Uterus (tissue), 3 donors: ENCODE measurements at regions not wholly inside any gene's neighbourhood (a gene's known extent, or its start where the extent isn't known, plus 50 kb on each side); places are given as distances from the start of the nearest gene placed in this dataset.

Experiments
- DNase-seq, 2 donors: peaks; one replicate each; pipeline ENCODE4 v3.0.0-alpha.2; 2019 to 2020
- H3K27ac ChIP-seq, 2 donors: fragments of 200-600 bp; sonication (generic); 1 replicate in 1 of 2; 2 replicates in 1 of 2; pipeline ENCODE4 v1.5.1; 2016 to 2018
- H3K27me3 ChIP-seq, 2 donors: fragments of 200-600 bp; sonication (generic); one replicate each; pipeline ENCODE4 v1.5.1; 2018 to 2019; ENCODE audit warnings: control low read depth in 1 of 2
- H3K36me3 ChIP-seq, 2 donors: fragments of 200-600 bp; sonication (generic); one replicate each; pipeline ENCODE4 v1.5.1; 2019; ENCODE audit warnings: control low read depth in 1 of 2
- H3K4me1 ChIP-seq, 2 donors: fragments of 200-600 bp; sonication (generic); one replicate each; pipeline ENCODE4 v1.5.1; 2018 to 2019; ENCODE audit warnings: control low read depth in 1 of 2
- H3K4me3 ChIP-seq, 2 donors: fragments of 200-600 bp; sonication (generic); 1 replicate in 1 of 2; 2 replicates in 1 of 2; pipeline ENCODE4 v1.5.1; 2018 to 2019; ENCODE audit warnings: mild to moderate bottlenecking in 1 of 2
- H3K9me3 ChIP-seq, 2 donors: fragments of 200-600 bp; sonication (generic); one replicate each; pipeline ENCODE4 v1.5.1; 2019; ENCODE audit warnings: control low read depth in 1 of 2
- POLR2A ChIP-seq, 2 donors: fragments of 450-650 bp; IDR thresholded peaks; one replicate each; pipeline ENCODE4 v1.6.1; 2016; ENCODE audit warnings: antibody characterized with exemption in 2 of 2, mild to moderate bottlenecking in 1 of 2, moderate library complexity in 1 of 2
- intact Hi-C: fragments of 100-400 bp; cut with DNase I; formaldehyde crosslinking; loops from one replicate; pipeline ENCODE4 v1.15.1; 2023; ENCODE audit warnings: low total_unique reads
- TF ChIP-seq, protein P1 (sequence below), 4 experiments: fragments of 200-600 bp in 2 of 4; fragments of 450-650 bp in 2 of 4; sonication (generic) in 2 of 4; IDR thresholded peaks; one replicate each; pipeline ENCODE4 v1.5.1; 2016 to 2019; ENCODE audit warnings: antibody characterized with exemption in 4 of 4, mild to moderate bottlenecking in 2 of 4, moderate library complexity in 1 of 4
- donor health status: DM: yes; HTN: yes; CAD: no.

DNA sequence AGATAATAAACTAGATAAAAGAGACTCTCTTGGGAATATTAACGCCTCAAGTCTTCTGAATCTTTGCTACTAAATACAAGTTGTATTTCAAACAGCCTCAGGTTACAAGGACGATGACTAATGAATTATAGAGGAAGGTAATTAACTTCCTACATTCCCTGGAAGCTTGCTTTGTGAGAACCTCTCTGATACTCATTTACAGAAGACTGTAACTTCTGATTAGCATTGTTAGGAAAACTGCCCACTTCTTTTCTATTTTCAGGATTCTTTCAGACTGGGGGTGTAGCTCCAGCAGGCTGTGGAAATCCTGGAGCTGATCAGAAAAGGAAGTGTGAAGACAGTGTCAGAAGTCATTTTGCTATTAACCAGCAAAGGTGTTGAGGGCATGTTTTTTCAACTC, 316.7 kb upstream of the NPSR1 start:
- Histone ChIP-seq H3K4me3 (no peak overlapping the region), H3K9me3 (no peaks in the 10 kb centered on the region), H3K36me3 (no peaks in the 10 kb centered on the region), H3K27me3 (no peaks in the 10 kb centered on the region), H3K4me1 (no peaks in the 10 kb centered on the region), H3K27ac (no peak overlapping the region)
- intact Hi-C loops: no loop called here
- DNase-seq: no peak
- TF ChIP-seq, protein P1, sequence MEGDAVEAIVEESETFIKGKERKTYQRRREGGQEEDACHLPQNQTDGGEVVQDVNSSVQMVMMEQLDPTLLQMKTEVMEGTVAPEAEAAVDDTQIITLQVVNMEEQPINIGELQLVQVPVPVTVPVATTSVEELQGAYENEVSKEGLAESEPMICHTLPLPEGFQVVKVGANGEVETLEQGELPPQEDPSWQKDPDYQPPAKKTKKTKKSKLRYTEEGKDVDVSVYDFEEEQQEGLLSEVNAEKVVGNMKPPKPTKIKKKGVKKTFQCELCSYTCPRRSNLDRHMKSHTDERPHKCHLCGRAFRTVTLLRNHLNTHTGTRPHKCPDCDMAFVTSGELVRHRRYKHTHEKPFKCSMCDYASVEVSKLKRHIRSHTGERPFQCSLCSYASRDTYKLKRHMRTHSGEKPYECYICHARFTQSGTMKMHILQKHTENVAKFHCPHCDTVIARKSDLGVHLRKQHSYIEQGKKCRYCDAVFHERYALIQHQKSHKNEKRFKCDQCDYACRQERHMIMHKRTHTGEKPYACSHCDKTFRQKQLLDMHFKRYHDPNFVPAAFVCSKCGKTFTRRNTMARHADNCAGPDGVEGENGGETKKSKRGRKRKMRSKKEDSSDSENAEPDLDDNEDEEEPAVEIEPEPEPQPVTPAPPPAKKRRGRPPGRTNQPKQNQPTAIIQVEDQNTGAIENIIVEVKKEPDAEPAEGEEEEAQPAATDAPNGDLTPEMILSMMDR (IDR thresholded peaks at IDR 0.05): no peak
- no peak for TF ChIP-seq POLR2A (IDR thresholded peaks at IDR 0.05)

- no peak for DNase-seq
- no peaks in the 10 kb centered on the region for H3K4me1 ChIP-seq
- no peak overlapping the region for H3K27ac ChIP-seq
- no peaks in the 10 kb centered on the region for H3K9me3 ChIP-seq
- H3K4me3 ChIP-seq: no peak overlapping the region
- intact Hi-C loops: no loop called here
- TF ChIP-seq POLR2A (IDR thresholded peaks at IDR 0.05): no peak
- TF ChIP-seq, protein P1 (IDR thresholded peaks at IDR 0.05): no peak
- H3K36me3 ChIP-seq: no peaks in the 10 kb centered on the region
- H3K27me3 ChIP-seq: no peaks in the 10 kb centered on the region
Observed at GRCh38 chr7:34342387-34342786, 315.6 kb upstream of the NPSR1 start.

DNA sequence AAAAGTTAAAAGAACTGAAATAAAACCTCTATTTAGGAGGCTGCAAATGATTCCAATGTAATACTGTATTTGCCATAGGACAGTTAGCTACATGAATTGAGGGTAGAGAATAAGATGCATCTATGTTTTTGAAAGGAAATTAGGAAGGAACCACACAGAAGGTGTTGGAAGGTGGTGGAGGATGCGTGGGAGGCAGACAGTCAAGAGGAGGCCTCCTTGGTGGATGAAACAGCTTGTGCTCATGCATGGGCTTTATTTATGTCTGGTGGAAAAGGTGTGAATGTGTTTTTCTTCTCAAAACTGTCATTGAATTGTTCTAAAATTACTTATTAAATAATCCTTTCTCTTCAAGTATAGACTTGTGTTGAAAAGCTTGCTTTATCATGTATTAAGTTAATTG, 314.4 kb upstream of the NPSR1 start:
- H3K36me3 ChIP-seq: no peaks in the 10 kb centered on the region
- intact Hi-C loops: no loop called here
- no peak for TF ChIP-seq POLR2A (IDR thresholded peaks at IDR 0.05)
- TF ChIP-seq, protein P1 (IDR thresholded peaks at IDR 0.05): no peak
- DNase-seq: no peak
- no peaks in the 10 kb centered on the region for H3K9me3 ChIP-seq
- H3K27me3 ChIP-seq: no peaks in the 10 kb centered on the region
- no peaks in the 10 kb centered on the region for H3K4me1 ChIP-seq
- H3K27ac ChIP-seq: no peak overlapping the region
- no peak overlapping the region for H3K4me3 ChIP-seq

DNA sequence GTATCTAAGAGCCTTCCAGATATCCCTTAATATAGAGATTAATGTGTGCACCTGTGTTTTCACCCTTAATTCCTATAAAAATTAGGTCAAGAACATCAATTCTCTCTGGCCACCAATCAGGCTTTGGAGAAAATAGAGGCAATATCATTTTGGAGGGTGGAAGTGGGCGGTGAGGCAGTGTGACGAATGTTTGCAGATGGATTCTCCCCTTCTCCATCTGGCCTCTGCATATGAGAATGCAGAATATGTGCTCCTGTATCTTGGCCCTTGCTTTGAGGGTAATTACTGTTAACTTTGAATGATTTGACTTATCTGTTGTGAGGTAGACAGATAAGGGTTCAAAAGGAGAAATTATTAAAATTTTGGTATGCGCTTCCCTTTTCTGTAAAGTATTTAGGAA, 304.0 kb upstream of the NPSR1 start:
- Histone ChIP-seq H3K27me3 (no peaks in the 10 kb centered on the region), H3K4me3 (no peak overlapping the region), H3K9me3 (no peaks in the 10 kb centered on the region), H3K27ac (no peak overlapping the region), H3K36me3 (no peaks in the 10 kb centered on the region), H3K4me1 (no peaks in the 10 kb centered on the region)
- no peak for DNase-seq
- TF ChIP-seq, protein P1 (IDR thresholded peaks at IDR 0.05): no peak
- TF ChIP-seq POLR2A (IDR thresholded peaks at IDR 0.05): no peak
- intact Hi-C loops: no loop called here

GRCh38 chr7:34354899-34355298, 303.1 kb upstream of the NPSR1 start:
- intact Hi-C loops: no loop called here
- H3K4me3 ChIP-seq: no peak overlapping the region
- TF ChIP-seq POLR2A (IDR thresholded peaks at IDR 0.05): no peak
- TF ChIP-seq, protein P1 (IDR thresholded peaks at IDR 0.05): no peak
- no peaks in the 10 kb centered on the region for H3K9me3 ChIP-seq
- H3K27me3 ChIP-seq: no peaks in the 10 kb centered on the region
- DNase-seq: no peak
- H3K4me1 ChIP-seq: no peaks in the 10 kb centered on the region
- H3K36me3 ChIP-seq: no peaks in the 10 kb centered on the region
- H3K27ac ChIP-seq: no peak overlapping the region
